ENCODE measurements at regions not wholly inside any gene's neighbourhood (a gene's known extent, or its start where the extent isn't known, plus 50 kb on each side); places are given as distances from the start of the nearest gene placed in this dataset.
A peak's percentile ranks its signal among the peaks of the same experiment; 100 is the strongest.

- DNase-seq (ENCODE audit: low spot score), result no peak
These were observed 845.9 kb downstream of the MAT2B start for GRCh38 chr5:164351245-164351834.

- no peak for DNase-seq (ENCODE audit: low spot score)
These were observed 847.3 kb downstream of the MAT2B start for GRCh38 chr5:164352695-164353094.

DNA sequence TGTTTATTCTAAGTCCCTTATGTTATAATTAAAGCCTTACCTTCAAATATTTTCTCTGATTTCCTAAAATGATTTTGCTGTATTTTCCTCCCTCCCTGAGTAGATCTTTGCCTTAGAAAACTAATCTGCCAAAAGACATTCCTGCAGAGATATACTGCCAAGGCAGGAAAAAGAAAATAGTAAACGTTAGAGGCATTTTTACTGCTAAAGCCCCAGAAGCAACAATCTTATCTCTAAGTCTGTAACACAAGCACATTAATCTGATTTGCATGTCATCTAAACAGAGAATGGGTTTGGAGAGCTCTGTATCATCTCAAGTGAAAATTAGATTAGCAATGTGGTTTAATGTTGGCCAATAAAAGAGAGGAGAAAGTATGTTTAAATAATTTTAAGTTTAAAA is 847.7 kb downstream of the MAT2B start:
- no peak for DNase-seq (ENCODE audit: low spot score)

DNA sequence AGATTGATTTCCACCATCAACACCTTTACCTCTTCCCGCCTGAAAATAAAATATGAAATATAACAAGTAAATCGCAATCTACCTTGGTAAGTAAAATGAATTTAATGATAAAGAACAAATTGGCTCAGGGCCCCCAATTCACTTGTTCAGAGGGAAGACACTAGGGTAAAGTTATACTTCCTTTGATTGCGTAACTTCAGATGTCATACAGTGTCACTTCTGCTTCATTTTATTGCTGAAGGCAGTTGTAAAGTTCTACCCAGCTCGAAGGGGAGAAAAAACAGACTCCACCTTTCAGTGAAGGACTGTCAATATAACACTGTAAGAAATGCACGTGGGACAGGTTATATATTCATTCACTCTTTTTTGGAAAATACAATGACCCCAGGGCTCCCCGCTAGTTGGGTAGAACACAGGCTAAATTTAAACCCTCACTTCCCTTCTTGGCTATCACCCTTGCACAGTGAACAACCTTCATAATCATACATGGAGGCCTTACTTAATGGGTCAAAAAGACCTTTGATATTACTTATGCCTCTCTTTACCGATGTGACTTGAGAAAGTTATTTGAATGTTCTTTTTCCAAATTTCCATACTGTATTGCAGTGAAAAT is 848.8 kb downstream of the MAT2B start:
- no peak for DNase-seq (ENCODE audit: low spot score)

- no peak for DNase-seq (ENCODE audit: low spot score)
These were observed 849.9 kb downstream of the MAT2B start for GRCh38 chr5:164355267-164355830.

- DNase-seq (ENCODE audit: low spot score), result no peak
These were observed 851.4 kb downstream of the MAT2B start for GRCh38 chr5:164356790-164357189.

GRCh38 chr5:164357395-164358033 is 852.1 kb downstream of the MAT2B start:
- no peak for DNase-seq (ENCODE audit: low spot score)

GRCh38 chr5:164358531-164359259 is 853.3 kb downstream of the MAT2B start:
- peak; percentile 25 for DNase-seq (ENCODE audit: low spot score)

- no peak for DNase-seq (ENCODE audit: low spot score)
These were observed 854.1 kb downstream of the MAT2B start for GRCh38 chr5:164359260-164360255.

GRCh38 chr5:164360589-164360988 is 855.2 kb downstream of the MAT2B start:
- peak; percentile 57 for DNase-seq (ENCODE audit: low spot score)

DNA sequence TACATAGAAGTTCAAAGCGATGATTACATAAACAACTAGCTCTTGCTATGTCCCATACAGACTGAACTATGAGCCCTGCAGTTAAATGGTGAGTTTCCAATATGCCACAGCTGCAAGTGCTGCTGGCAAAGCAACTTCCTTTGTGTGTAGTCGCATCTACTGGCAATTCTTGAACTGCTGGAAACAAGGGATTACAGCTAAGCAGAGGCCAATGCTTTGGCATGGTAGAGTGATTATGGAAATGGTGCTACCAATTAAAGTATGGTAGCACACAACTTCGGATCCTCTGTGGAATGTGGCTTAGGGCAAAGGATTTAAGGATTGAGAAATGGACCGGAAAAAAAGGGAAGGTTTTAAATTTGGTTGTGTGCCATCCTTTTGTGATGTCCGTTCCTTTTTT is 856.6 kb downstream of the MAT2B start:
- no peak for DNase-seq (ENCODE audit: low spot score)

GRCh38 chr5:164362835-164363234 is 857.4 kb downstream of the MAT2B start:
- no peak for DNase-seq (ENCODE audit: low spot score)

- DNase-seq (ENCODE audit: low spot score), result no peak
These were observed 859.1 kb downstream of the MAT2B start for GRCh38 chr5:164364237-164365208.

DNA sequence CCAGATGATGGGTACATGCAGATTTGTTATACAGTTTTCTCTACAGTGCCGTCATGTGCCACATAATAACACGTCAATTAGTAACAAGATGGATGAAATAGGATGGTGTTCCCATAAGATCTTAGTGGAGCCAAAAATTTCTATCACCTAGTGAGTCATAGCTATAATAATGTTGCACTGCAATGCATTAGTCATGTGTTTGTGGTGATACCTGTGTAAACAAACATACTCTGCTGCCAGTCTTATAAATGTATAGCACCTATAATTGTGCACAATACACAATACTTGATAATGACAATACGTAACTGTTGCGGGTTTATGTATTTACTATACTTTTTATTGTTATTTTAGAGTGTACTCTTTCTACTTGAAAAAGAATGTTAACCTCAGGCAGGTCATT is 865.4 kb downstream of the MAT2B start:
- DNase-seq (ENCODE audit: low spot score), result no peak

GRCh38 chr5:164372892-164373291 is 867.5 kb downstream of the MAT2B start:
- DNase-seq (ENCODE audit: low spot score), result no peak

DNA sequence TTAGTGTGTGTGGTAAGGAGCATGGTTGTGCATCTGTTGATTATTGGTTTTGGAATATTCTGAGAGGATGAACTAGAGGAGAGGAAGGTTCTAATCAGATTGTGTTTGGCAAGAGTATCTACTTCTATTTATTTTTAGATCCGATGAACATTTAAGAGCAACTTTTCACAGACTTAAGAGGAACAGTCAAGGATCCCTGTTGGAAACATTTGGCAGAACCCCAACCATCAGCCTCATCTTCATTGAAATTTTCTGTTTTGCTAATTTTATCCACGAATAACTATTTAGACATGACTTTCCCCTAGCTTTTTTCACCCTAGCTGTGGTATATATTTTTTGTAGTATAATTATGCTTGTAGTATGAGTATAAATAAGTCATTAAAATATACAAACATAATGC is 868.5 kb downstream of the MAT2B start:
- no peak for DNase-seq (ENCODE audit: low spot score)

DNA sequence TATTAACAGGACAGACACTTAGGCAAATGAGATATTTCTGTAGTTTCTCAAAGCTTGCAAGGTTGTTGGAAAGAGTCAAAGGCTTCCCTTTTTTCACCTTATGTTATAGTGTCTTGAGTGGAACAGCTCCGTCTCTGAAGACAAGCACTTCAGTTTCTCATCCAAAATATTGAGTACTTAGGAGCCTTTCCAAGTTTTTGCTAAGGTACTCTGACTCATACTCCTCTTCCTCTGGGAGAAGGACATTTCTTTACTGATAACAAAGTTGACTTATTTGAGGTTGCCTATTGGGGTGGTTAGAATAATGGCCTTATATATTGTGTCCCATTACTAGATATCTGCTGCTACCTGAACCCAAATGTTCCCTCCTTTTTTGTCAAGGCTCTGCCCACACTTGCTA is 869.6 kb downstream of the MAT2B start:
- no peak for DNase-seq (ENCODE audit: low spot score)

DNA sequence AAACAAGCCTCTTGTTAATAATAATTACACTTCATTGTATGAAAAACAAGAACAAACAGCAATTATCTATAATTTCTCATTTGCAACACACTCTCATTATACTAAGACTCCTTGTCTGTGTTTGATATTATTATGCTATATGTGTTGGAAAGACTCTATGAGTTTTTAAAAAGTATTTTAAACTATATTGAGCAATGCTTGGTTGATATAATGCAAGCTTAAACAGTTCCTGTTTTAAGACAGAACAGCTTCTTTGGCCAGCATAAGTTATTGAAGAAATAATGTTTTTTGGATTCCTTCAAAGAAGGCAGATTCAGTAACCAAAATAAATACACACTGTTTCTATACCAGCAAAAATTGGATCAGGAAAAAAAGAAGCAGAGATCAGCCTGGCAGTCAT is 871.4 kb downstream of the MAT2B start:
- no peak for DNase-seq (ENCODE audit: low spot score)

GRCh38 chr5:164377746-164378145 is 872.3 kb downstream of the MAT2B start:
- no peak for DNase-seq (ENCODE audit: low spot score)

DNA sequence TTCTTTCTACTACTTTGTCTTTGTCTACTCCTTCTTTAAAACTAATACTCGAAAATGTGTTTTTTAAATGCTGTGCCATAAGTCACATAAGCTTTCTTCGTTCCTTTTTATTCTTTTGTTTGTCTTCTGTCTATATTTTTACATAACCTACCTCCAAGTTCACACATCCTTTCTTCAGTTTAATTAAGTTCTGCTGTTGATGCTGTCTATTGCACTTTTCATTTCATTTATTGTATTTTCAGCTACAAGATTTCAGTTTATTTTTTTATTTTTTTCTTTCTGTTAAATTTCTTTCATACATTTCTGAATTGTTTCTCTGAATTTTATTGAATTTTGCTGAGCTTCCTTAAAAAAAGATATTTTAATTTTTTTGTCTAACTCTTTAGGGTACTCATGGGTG is 878.2 kb downstream of the MAT2B start:
- DNase-seq (ENCODE audit: low spot score), result no peak

Measured in RKO (cell line).